GM23338 (cell line): ENCODE measurements at regions not wholly inside any gene's neighbourhood (a gene's known extent, or its start where the extent isn't known, plus 50 kb on each side); places are given as distances from the start of the nearest gene placed in this dataset.

ENCODE experiments used
- CTCF ChIP-seq, 2 experiments: fragments of 200-600 bp in 1 of 2; sonication (generic) in 1 of 2; conservative IDR thresholded peaks; 2 replicates each; pipeline versions ENCODE4 v1.5.1 to v1.6.1; 2016 to 2017; ENCODE audit warnings: antibody characterized with exemption in 2 of 2, low read depth in 2 of 2, mild to moderate bottlenecking in 2 of 2, moderate library complexity in 1 of 2
- EZH2 ChIP-seq: fragments of 200-600 bp; sonication (generic); IDR thresholded peaks from one replicate; pipeline ENCODE4 v1.8.0; 2017; ENCODE audit warnings: antibody characterized with exemption, mild to moderate bottlenecking, low read depth; ENCODE audit not compliant: unreplicated experiment
- JUNB ChIP-seq: IDR thresholded peaks from one replicate; pipeline ENCODE4 v1.6.1; 2016; ENCODE audit warnings: antibody characterized with exemption; ENCODE audit not compliant: unreplicated experiment
- ZNF114 ChIP-seq: fragments of 250-450 bp; sonication (Bioruptor Pico); IDR thresholded peaks from 2 replicates; pipeline ENCODE4 v1.5.0; 2020; ENCODE audit warnings: mild to moderate bottlenecking, moderate library complexity

GRCh38 chr12:131395971-131396573 is 314.8 kb upstream of the SFSWAP start:
- TF ChIP-seq CTCF (conservative IDR thresholded peaks at IDR 0.05; ENCODE audit: low read depth in 2 of 2) (no peak), JUNB (no peak), ZNF114 (no peak), EZH2 (no peak)
